GM12891 (cell line): ENCODE measurements at regions not wholly inside any gene's neighbourhood (a gene's known extent, or its start where the extent isn't known, plus 50 kb on each side); places are given as distances from the start of the nearest gene placed in this dataset.

Experiments used
- POLR2A ChIP-seq: IDR thresholded peaks from 2 replicates; pipeline ENCODE4 v1.6.1; 2011; ENCODE audit warnings: low read depth, low read length, control low read depth
- POLR2AphosphoS5 ChIP-seq: IDR thresholded peaks from 2 replicates; pipeline ENCODE4 v1.6.1; 2011; ENCODE audit warnings: low read depth, low read length, control low read depth
- TAF1 ChIP-seq: IDR thresholded peaks from 2 replicates; pipeline ENCODE4 v1.6.1; 2011; ENCODE audit warnings: low read depth, low read length, control low read depth

- TF ChIP-seq POLR2A (no peak), TAF1 (no peak), POLR2AphosphoS5 (no peak)
Measured at GRCh38 chr22:22425356-22425755, 83.2 kb downstream of the ZNF280B start.
